Uterus (tissue), 3 donors: ENCODE measurements at regions not wholly inside any gene's neighbourhood (a gene's known extent, or its start where the extent isn't known, plus 50 kb on each side); places are given as distances from the start of the nearest gene placed in this dataset.

Experiments used
- DNase-seq, 2 donors: peaks; one replicate each; pipeline ENCODE4 v3.0.0-alpha.2; 2019 to 2020
- H3K27ac ChIP-seq, 2 donors: fragments of 200-600 bp; sonication (generic); 1 replicate in 1 of 2; 2 replicates in 1 of 2; pipeline ENCODE4 v1.5.1; 2016 to 2018
- H3K27me3 ChIP-seq, 2 donors: fragments of 200-600 bp; sonication (generic); one replicate each; pipeline ENCODE4 v1.5.1; 2018 to 2019; ENCODE audit warnings: control low read depth in 1 of 2
- H3K36me3 ChIP-seq, 2 donors: fragments of 200-600 bp; sonication (generic); one replicate each; pipeline ENCODE4 v1.5.1; 2019; ENCODE audit warnings: control low read depth in 1 of 2
- H3K4me1 ChIP-seq, 2 donors: fragments of 200-600 bp; sonication (generic); one replicate each; pipeline ENCODE4 v1.5.1; 2018 to 2019; ENCODE audit warnings: control low read depth in 1 of 2
- H3K4me3 ChIP-seq, 2 donors: fragments of 200-600 bp; sonication (generic); 1 replicate in 1 of 2; 2 replicates in 1 of 2; pipeline ENCODE4 v1.5.1; 2018 to 2019; ENCODE audit warnings: mild to moderate bottlenecking in 1 of 2
- H3K9me3 ChIP-seq, 2 donors: fragments of 200-600 bp; sonication (generic); one replicate each; pipeline ENCODE4 v1.5.1; 2019; ENCODE audit warnings: control low read depth in 1 of 2
- POLR2A ChIP-seq, 2 donors: fragments of 450-650 bp; IDR thresholded peaks; one replicate each; pipeline ENCODE4 v1.6.1; 2016; ENCODE audit warnings: antibody characterized with exemption in 2 of 2, mild to moderate bottlenecking in 1 of 2, moderate library complexity in 1 of 2
- intact Hi-C: fragments of 100-400 bp; cut with DNase I; formaldehyde crosslinking; loops from one replicate; pipeline ENCODE4 v1.15.1; 2023; ENCODE audit warnings: low total_unique reads
- TF ChIP-seq, protein P1 (sequence below), 4 experiments: fragments of 200-600 bp in 2 of 4; fragments of 450-650 bp in 2 of 4; sonication (generic) in 2 of 4; IDR thresholded peaks; one replicate each; pipeline ENCODE4 v1.5.1; 2016 to 2019; ENCODE audit warnings: antibody characterized with exemption in 4 of 4, mild to moderate bottlenecking in 2 of 4, moderate library complexity in 1 of 4
- donor health status: DM: yes; HTN: yes; CAD: no.

DNA sequence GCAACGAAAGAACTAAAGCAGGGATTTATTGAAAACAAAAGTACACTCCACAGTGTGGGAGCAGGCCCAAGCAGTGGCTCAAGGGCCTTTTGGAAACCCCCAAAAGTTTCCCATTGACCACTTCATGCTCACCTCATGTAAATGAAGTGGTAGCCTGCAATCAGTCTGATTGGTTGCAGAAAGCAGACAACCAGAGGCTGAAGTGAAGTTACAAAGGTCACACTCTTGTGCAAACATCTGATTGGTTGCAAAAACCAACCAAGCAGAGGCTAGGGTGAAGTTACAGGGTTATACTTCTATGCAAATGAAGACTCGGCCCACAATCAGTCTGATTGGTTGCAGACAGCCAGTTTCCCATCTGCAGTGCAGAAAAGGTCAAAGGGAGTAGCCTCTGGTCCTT lies 258.0 kb downstream of the YTHDC2 start:
- Histone ChIP-seq H3K36me3 (no peaks in the 10 kb centered on the region), H3K4me1 (no peaks in the 10 kb centered on the region), H3K27ac (no peak overlapping the region), H3K9me3 (no peaks in the 10 kb centered on the region), H3K27me3 (no peaks in the 10 kb centered on the region), H3K4me3 (no peak overlapping the region)
- intact Hi-C loops: no loop called here
- TF ChIP-seq, protein P1, sequence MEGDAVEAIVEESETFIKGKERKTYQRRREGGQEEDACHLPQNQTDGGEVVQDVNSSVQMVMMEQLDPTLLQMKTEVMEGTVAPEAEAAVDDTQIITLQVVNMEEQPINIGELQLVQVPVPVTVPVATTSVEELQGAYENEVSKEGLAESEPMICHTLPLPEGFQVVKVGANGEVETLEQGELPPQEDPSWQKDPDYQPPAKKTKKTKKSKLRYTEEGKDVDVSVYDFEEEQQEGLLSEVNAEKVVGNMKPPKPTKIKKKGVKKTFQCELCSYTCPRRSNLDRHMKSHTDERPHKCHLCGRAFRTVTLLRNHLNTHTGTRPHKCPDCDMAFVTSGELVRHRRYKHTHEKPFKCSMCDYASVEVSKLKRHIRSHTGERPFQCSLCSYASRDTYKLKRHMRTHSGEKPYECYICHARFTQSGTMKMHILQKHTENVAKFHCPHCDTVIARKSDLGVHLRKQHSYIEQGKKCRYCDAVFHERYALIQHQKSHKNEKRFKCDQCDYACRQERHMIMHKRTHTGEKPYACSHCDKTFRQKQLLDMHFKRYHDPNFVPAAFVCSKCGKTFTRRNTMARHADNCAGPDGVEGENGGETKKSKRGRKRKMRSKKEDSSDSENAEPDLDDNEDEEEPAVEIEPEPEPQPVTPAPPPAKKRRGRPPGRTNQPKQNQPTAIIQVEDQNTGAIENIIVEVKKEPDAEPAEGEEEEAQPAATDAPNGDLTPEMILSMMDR (IDR thresholded peaks at IDR 0.05): no peak
- no peak for TF ChIP-seq POLR2A (IDR thresholded peaks at IDR 0.05)
- DNase-seq: no peak

DNA sequence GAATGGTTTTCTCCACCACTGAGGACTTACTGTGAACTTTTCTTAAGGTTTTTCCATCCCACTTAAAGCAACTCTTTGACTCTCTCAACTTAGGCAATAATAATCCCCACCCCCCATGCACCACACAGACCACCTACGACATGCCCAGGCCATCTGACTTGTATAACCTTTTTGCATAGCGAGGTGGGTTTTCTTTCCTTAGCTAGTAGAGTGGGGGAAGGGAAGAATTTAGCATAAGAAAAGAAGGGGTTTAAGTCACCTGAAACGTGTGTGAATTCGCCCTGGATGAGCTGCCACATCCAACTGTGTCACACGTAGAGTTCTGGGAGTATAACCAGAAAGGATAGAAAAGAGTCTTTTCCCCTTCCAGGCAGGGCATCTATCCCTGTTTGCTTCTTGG lies 262.7 kb downstream of the YTHDC2 start:
- intact Hi-C loops: no loop called here
- Histone ChIP-seq H3K36me3 (no peaks in the 10 kb centered on the region), H3K27ac (no peak overlapping the region), H3K9me3 (no peaks in the 10 kb centered on the region), H3K4me3 (no peak overlapping the region), H3K4me1 (no peaks in the 10 kb centered on the region), H3K27me3 (no peaks in the 10 kb centered on the region)
- no peak for DNase-seq
- TF ChIP-seq POLR2A (IDR thresholded peaks at IDR 0.05): no peak
- TF ChIP-seq, protein P1 (IDR thresholded peaks at IDR 0.05): no peak

DNA sequence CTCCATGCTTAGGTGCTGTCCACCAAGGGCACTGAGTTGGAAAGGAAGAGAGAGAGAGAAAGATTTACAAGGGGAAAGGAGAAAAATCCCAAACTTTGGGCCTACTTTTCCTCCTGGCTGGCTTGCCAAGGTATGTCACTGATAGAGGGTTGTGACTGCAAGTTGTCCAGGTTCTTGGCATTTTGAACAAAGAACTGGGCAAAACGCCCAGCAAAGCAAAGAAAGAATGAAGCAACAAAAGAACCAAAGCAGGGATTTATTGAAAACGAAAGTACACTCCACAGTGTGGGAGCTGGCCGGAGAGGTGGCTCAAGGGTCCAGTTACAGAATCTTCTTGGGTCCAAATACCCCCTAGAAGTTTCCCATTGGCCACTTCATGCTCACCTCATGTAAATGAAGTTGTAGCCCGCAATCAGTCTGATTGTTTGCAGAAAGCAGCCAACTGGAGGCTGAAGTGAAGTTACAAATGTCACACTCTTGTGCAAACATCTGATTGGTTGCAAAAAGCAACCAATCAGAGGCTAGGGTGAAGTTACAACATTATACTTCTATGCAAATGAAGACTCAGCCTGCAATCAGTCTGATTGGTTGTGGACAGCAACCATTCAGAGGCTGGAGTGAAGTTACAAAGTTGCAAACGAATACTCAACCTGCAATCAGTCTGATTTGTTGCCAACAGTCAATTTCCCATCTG lies 263.5 kb downstream of the YTHDC2 start:
- H3K9me3 ChIP-seq: no peaks in the 10 kb centered on the region
- no peak overlapping the region for H3K4me3 ChIP-seq
- no peak for DNase-seq
- H3K27me3 ChIP-seq: no peaks in the 10 kb centered on the region
- no peaks in the 10 kb centered on the region for H3K36me3 ChIP-seq
- intact Hi-C loops: no loop called here
- H3K4me1 ChIP-seq: no peaks in the 10 kb centered on the region
- TF ChIP-seq POLR2A (IDR thresholded peaks at IDR 0.05): no peak
- TF ChIP-seq, protein P1 (IDR thresholded peaks at IDR 0.05): no peak
- H3K27ac ChIP-seq: no peak overlapping the region

DNA sequence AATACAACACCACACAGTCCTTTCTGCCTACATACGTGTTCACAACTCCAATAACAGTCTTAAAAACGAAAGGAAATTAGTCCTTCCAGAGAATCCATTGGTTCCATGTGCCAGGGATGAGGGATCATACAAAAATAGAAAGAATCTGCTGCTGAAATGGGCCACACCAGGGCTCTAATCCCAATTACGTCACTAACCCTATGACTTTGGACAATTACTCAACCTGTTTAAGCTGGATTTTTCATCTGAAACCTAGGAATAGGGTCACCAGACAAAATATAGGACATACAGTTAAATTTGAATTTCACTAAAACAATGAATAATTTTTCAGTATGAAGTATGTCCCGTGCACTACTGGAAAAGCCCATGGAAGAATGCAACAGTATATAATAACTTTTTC lies 264.7 kb downstream of the YTHDC2 start:
- TF ChIP-seq POLR2A (IDR thresholded peaks at IDR 0.05): no peak
- intact Hi-C loops: no loop called here
- DNase-seq: no peak
- no peaks in the 10 kb centered on the region for H3K9me3 ChIP-seq
- H3K36me3 ChIP-seq: no peaks in the 10 kb centered on the region
- no peak overlapping the region for H3K27ac ChIP-seq
- no peaks in the 10 kb centered on the region for H3K27me3 ChIP-seq
- H3K4me3 ChIP-seq: no peak overlapping the region
- no peaks in the 10 kb centered on the region for H3K4me1 ChIP-seq

DNA sequence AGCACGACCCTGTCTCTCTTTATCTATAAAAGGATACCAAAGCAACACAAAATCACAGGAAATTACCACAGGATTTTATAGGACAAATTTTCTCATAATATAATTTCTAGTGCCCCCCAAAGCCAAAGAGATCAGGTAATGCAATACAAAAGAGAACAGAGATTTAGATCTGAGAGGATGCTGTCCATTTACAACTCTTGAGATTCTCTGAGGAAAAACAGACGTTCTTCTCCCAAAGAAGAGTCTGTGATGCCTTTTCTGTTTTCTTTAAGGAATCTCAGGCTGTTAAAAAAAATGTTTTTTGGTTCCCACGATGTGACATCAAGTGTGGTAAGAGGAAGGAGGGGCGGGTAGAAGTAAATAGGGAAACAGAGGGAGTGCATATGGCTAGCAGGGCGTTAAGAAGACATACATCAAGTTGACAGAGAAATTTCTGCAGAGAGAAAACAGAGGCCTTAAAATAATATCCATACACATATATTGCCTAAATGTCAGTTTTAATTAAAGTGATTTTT lies 274.7 kb downstream of the YTHDC2 start:
- H3K36me3 ChIP-seq: no peaks in the 10 kb centered on the region
- no peak for DNase-seq
- TF ChIP-seq, protein P1 (IDR thresholded peaks at IDR 0.05): no peak
- no peak for TF ChIP-seq POLR2A (IDR thresholded peaks at IDR 0.05)
- no peak overlapping the region for H3K4me3 ChIP-seq
- H3K9me3 ChIP-seq: no peaks in the 10 kb centered on the region
- H3K4me1 ChIP-seq: no peaks in the 10 kb centered on the region
- H3K27ac ChIP-seq: no peak overlapping the region
- no peaks in the 10 kb centered on the region for H3K27me3 ChIP-seq
- intact Hi-C loops: no loop called here
